MM.1S (cell line): ENCODE measurements at regions not wholly inside any gene's neighbourhood (a gene's known extent, or its start where the extent isn't known, plus 50 kb on each side); places are given as distances from the start of the nearest gene placed in this dataset.

Experiments used
- DNase-seq: peaks from one replicate; pipeline ENCODE4 v3.0.0-alpha.2; 2015
- H2AFZ ChIP-seq: fragments of 300-600 bp; sonication (generic); 2 replicates; pipeline ENCODE4 v1.6.0; 2016; ENCODE audit warnings: antibody characterized with exemption, low read length
- H3F3A ChIP-seq: fragments of 300-600 bp; sonication (generic); 2 replicates; pipeline ENCODE4 v1.6.1; 2016; ENCODE audit warnings: mild to moderate bottlenecking, antibody characterized with exemption, low read length, moderate library complexity, mixed read lengths; ENCODE audit not compliant: insufficient read depth
- H3K27ac ChIP-seq: fragments of 300-600 bp; sonication (generic); 2 replicates; pipeline ENCODE4 v1.5.1; 2016; ENCODE audit warnings: mild to moderate bottlenecking, low read length
- H3K27me3 ChIP-seq: fragments of 300-600 bp; sonication (generic); replicated peaks from 2 replicates; pipeline ENCODE4 v1.6.0; 2016; ENCODE audit warnings: low read length; ENCODE audit not compliant: insufficient read depth
- H3K36me3 ChIP-seq: fragments of 300-600 bp; sonication (generic); replicated peaks from 2 replicates; pipeline ENCODE4 v1.6.1; 2016; ENCODE audit warnings: mild to moderate bottlenecking, low read length, mixed read lengths; ENCODE audit not compliant: insufficient read depth
- H3K4me1 ChIP-seq: fragments of 300-600 bp; sonication (generic); 2 replicates; pipeline ENCODE4 v1.6.1; 2016; ENCODE audit warnings: low read length, mixed read lengths
- H3K4me2 ChIP-seq: fragments of 300-600 bp; sonication (generic); 2 replicates; pipeline ENCODE4 v1.6.0; 2016; ENCODE audit warnings: low read depth, low read length
- H3K4me3 ChIP-seq: fragments of 300-600 bp; sonication (generic); 2 replicates; pipeline ENCODE4 v1.5.1; 2016; ENCODE audit warnings: low read length, mixed read lengths
- H3K79me2 ChIP-seq: fragments of 300-600 bp; sonication (generic); 2 replicates; pipeline ENCODE4 v1.6.1; 2016; ENCODE audit warnings: mixed run types, low read length, mixed read lengths
- H3K9ac ChIP-seq: fragments of 300-600 bp; sonication (generic); 2 replicates; pipeline ENCODE4 v1.6.1; 2016; ENCODE audit warnings: low read length, mixed read lengths
- H3K9me2 ChIP-seq: fragments of 300-600 bp; sonication (generic); replicated peaks from 2 replicates; pipeline ENCODE4 v1.6.1; 2016; ENCODE audit warnings: mild to moderate bottlenecking, low read length, mixed read lengths; ENCODE audit not compliant: insufficient read depth
- H3K9me3 ChIP-seq: fragments of 300-600 bp; sonication (generic); replicated peaks from 2 replicates; pipeline ENCODE4 v1.6.1; 2016; ENCODE audit warnings: mild to moderate bottlenecking, low read length, mixed read lengths; ENCODE audit not compliant: insufficient read depth
- H4K20me1 ChIP-seq: fragments of 300-600 bp; sonication (generic); 2 replicates; pipeline ENCODE4 v1.6.1; 2016; ENCODE audit warnings: mild to moderate bottlenecking, low read length, moderate library complexity, mixed read lengths; ENCODE audit not compliant: insufficient read depth
- EZH2 ChIP-seq: fragments of 300-600 bp; sonication (generic); optimal IDR thresholded peaks from 2 replicates; pipeline ENCODE3; 2017; ENCODE audit warnings: low read depth, mild to moderate bottlenecking, antibody characterized with exemption, low read length, mixed read lengths
- EZH2phosphoT487 ChIP-seq: fragments of 300-600 bp; sonication (generic); IDR thresholded peaks from 2 replicates; pipeline ENCODE4 v1.6.1; 2018; ENCODE audit warnings: antibody characterized with exemption, low read length
- TF ChIP-seq, protein P1 (sequence below): fragments of 300-600 bp; sonication (generic); IDR thresholded peaks from 2 replicates; pipeline ENCODE4 v1.5.1; 2016; ENCODE audit warnings: antibody characterized with exemption, low read length, mixed read lengths

DNA sequence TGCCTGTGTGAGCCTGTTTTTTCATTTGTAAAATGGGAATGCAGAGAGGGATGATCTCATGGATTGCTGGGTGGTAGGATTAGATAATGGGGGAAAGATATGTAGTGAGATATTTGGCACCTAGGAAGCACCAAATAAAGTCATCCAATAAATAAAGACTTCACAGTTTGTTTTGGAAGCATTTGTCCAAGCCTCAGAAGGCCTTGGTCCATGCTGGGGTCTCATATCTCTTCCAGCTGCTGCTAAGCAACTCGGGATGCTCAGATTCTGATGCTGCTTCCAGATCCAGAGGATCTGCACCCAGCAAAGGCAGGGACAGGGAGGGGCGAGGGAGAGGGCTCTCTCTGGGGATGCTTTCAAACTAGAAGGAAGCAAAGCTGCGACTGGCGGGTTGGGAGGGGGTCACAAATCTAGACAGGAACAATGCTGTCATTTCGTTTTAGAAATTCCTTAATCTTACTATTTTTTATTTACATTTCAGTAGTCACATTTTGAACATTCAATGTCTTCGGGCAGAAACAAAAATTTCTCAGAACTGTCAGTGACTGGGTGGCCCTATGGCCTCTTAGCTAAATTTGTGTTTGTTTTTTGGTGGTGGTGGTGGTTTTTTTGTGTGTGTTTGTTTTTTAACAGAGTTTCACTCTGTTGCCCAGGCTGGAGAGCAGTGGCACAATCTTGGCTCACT is 114.9 kb upstream of the CDH5 start:
- H3K4me2 ChIP-seq: no peak overlapping the region
- no peaks in the 10 kb centered on the region for H3K9me3 ChIP-seq
- no peaks in the 10 kb centered on the region for H3K79me2 ChIP-seq

DNA sequence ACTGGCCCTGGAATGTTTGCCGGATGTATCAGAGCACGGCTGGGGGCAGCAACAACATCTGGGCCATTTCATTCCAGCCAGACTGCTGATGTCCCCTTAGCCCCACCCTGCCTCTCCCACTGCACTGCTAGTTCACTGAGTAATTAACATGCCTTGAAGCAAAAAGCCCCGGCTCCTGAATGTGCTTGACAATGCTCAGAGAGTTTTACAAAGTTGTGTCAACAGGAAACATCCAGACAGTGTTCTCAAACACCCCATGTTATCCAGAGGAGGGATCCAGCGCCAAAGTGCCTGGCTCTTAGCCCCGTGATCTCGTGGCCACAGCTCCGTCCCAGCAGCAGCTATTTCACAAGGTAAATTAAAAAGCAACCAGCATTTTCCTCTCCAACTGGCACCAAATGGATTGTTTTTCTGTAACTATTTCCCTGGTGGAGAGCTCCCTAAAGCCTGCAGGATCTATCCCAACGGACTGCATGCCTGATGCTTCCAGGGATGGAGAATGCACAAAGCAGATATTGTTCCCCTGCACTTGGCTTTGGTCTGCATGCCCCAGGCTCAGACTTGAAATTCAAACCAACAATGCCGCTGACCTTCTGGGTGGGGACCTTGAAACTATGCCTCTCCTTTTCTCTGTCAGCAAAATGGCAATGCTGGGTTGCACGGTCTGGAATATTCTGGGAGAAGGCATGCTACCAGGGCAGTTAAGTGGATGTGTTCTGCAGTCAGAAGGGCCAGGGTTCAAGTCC is 115.6 kb upstream of the CDH5 start:
- TF ChIP-seq EZH2phosphoT487 (no peak), EZH2 (no peak)
- TF ChIP-seq, protein P1, sequence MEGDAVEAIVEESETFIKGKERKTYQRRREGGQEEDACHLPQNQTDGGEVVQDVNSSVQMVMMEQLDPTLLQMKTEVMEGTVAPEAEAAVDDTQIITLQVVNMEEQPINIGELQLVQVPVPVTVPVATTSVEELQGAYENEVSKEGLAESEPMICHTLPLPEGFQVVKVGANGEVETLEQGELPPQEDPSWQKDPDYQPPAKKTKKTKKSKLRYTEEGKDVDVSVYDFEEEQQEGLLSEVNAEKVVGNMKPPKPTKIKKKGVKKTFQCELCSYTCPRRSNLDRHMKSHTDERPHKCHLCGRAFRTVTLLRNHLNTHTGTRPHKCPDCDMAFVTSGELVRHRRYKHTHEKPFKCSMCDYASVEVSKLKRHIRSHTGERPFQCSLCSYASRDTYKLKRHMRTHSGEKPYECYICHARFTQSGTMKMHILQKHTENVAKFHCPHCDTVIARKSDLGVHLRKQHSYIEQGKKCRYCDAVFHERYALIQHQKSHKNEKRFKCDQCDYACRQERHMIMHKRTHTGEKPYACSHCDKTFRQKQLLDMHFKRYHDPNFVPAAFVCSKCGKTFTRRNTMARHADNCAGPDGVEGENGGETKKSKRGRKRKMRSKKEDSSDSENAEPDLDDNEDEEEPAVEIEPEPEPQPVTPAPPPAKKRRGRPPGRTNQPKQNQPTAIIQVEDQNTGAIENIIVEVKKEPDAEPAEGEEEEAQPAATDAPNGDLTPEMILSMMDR: no peak
- Histone ChIP-seq H4K20me1 (no peaks in the 10 kb centered on the region), H3K27me3 (no peaks in the 10 kb centered on the region), H3K79me2 (no peaks in the 10 kb centered on the region), H3K4me1 (no peaks in the 10 kb centered on the region), H3K9me3 (no peaks in the 10 kb centered on the region), H3K36me3 (no peaks in the 10 kb centered on the region), H3K4me2 (no peak overlapping the region), H3K9ac (no peak overlapping the region), H3K27ac (no peak overlapping the region), H3K9me2 (no peaks in the 10 kb centered on the region), H2AFZ (no peak overlapping the region), H3F3A (no peaks in the 10 kb centered on the region), H3K4me3 (no peak overlapping the region)
- no peak for DNase-seq

More for the DNA sequence above, 114.9 kb upstream of the CDH5 start:
- Histone ChIP-seq H3K27me3 (no peaks in the 10 kb centered on the region), H4K20me1 (no peaks in the 10 kb centered on the region), H3K36me3 (no peaks in the 10 kb centered on the region), H3K4me1 (no peaks in the 10 kb centered on the region), H2AFZ (no peak overlapping the region), H3K9ac (no peak overlapping the region), H3K27ac (no peak overlapping the region), H3F3A (no peaks in the 10 kb centered on the region), H3K4me3 (no peak overlapping the region), H3K9me2 (no peaks in the 10 kb centered on the region)
- TF ChIP-seq EZH2 (no peak), EZH2phosphoT487 (no peak)
- TF ChIP-seq, protein P1: no peak
- DNase-seq: no peak

DNA sequence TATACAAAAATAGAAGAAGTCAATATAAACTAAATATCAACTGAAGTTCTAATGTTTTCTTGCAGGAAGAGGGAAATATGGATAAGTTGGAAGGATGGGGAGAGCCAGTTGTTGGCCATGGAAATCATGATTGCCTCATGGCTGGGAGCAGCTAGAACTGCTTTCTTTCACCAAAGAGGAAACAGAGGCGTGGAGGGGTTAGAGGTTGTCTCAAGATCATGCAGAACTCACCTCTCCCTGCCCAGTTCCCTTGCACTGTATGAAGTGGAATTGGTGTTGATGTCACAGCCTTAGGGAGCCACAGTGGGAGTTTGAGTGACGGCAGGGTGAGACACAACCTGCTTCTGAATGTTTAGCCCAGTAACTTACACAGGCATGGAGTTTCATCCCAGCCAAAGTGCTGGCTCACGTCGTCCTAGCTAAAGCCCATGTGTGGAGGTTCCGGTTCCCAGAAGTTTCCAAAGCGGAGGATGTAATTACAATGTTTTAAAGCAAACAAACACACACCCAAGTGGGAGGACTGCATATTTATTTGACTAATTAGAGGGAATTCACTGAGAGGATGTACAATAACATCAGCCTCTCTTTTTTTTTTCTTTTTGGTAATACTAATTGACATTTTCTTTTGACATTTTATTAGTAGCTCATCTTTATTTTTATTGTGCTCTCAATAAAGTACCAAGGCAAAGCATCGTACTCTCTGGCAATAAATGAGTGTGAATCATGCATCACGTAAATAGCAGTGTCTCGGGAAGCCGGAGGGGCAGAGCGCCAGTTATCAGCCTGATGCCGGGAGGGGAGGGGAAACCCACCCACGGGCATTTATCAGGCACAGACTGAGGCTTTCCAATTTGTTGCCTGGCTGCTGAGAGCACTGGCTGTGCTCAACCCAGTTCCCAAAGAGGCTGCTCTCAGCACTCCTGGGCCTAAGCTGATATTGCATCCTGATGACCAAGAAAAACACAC is 118.7 kb upstream of the CDH5 start:
- Histone ChIP-seq H3K4me2 (no peak overlapping the region), H3K27ac (no peak overlapping the region), H3K4me3 (no peak overlapping the region), H3F3A (no peaks in the 10 kb centered on the region), H4K20me1 (no peaks in the 10 kb centered on the region), H3K9me3 (no peaks in the 10 kb centered on the region), H3K27me3 (no peaks in the 10 kb centered on the region), H3K79me2 (no peaks in the 10 kb centered on the region), H3K4me1 (no peaks in the 10 kb centered on the region), H3K9me2 (no peaks in the 10 kb centered on the region), H2AFZ (no peak overlapping the region), H3K9ac (no peak overlapping the region), H3K36me3 (no peaks in the 10 kb centered on the region)
- TF ChIP-seq EZH2 (no peak), EZH2phosphoT487 (no peak)
- TF ChIP-seq, protein P1: no peak
- no peak for DNase-seq
